Fibroblast of lung (primary cell): ENCODE measurements at regions not wholly inside any gene's neighbourhood (a gene's known extent, or its start where the extent isn't known, plus 50 kb on each side); places are given as distances from the start of the nearest gene placed in this dataset.

Experiments
- CTCF ChIP-seq, 2 donors: IDR thresholded peaks in 1 of 2; conservative IDR thresholded peaks in 1 of 2; 1 replicate in 1 of 2; 2 replicates in 1 of 2; pipeline ENCODE4 v1.5.1; 2011 to 2012; ENCODE audit warnings: low read length in 2 of 2, control low read depth in 1 of 2, inconsistent platforms in 1 of 2, low read depth in 1 of 2, mild to moderate bottlenecking in 1 of 2
- EZH2 ChIP-seq: IDR thresholded peaks from 2 replicates; pipeline ENCODE4 v1.5.1; 2012; ENCODE audit warnings: low read length, control low read depth, mild to moderate bottlenecking; ENCODE audit errors: missing control alignments

GRCh38 chr7:21077602-21078001 is 290.9 kb upstream of the SP8 start:
- TF ChIP-seq CTCF (conservative IDR thresholded peaks at IDR 0.05 in 1 of 2, IDR thresholded peaks at IDR 0.05 in 1 of 2; ENCODE audit: low read depth in 1 of 2, low read length in 2 of 2) (no peak), EZH2 (no peak)
